CD4-positive, alpha-beta T cell (primary cell): ENCODE measurements at regions not wholly inside any gene's neighbourhood (a gene's known extent, or its start where the extent isn't known, plus 50 kb on each side); places are given as distances from the start of the nearest gene placed in this dataset.
A peak's percentile ranks its signal among the peaks of the same experiment; 100 is the strongest.

ENCODE experiments used
- ATAC-seq: fragments of 200-7000 bp; cut with Tn5 transposase; one replicate; pipeline ENCODE4 v1.10.0; 2022; ENCODE audit warnings: mild to moderate bottlenecking; ENCODE audit not compliant: poor library complexity
- CTCF ChIA-PET: fragments of 350-600 bp; sonication (Branson Sonifier 250); formaldehyde crosslinking; loops from one replicate; lab custom pipeline; 2021; ENCODE audit warnings: antibody characterized with exemption, inconsistent platforms; lab: Charles Lee
- POLR2A ChIA-PET: fragments of 350-600 bp; sonication (Branson Sonifier 250); formaldehyde crosslinking; loops from one replicate; lab custom pipeline; 2021; ENCODE audit warnings: antibody characterized with exemption, inconsistent platforms; lab: Charles Lee
- DNase-seq, 14 experiments: peaks; one replicate each; pipeline ENCODE4 v3.0.0-alpha.2; 2013 to 2020; ENCODE audit warnings: mixed read lengths in 2 of 14
- H3K27ac ChIP-seq, 2 donors: one replicate each; pipeline versions ENCODE4 v1.5.1 to v1.7.0; 2013; ENCODE audit warnings: low read length in 2 of 2, low read depth in 1 of 2, mild to moderate bottlenecking in 1 of 2
- H3K27me3 ChIP-seq, 2 experiments: 1 replicate in 1 of 2; 2 replicates in 1 of 2; pipeline versions ENCODE4 v1.6.1 to v1.7.0; 2013; ENCODE audit warnings: low read length in 2 of 2, control low read depth in 1 of 2, mild to moderate bottlenecking in 1 of 2, moderate library complexity in 1 of 2; ENCODE audit not compliant: insufficient read depth in 2 of 2, control insufficient read depth in 1 of 2
- H3K36me3 ChIP-seq: one replicate; pipeline ENCODE4 v1.6.1; 2013; ENCODE audit warnings: low read length, control low read depth; ENCODE audit not compliant: insufficient read depth
- H3K4me1 ChIP-seq: one replicate; pipeline ENCODE4 v1.6.1; 2013; ENCODE audit warnings: low read length, control low read depth; ENCODE audit not compliant: insufficient read depth
- H3K4me3 ChIP-seq: one replicate; pipeline ENCODE4 v1.5.1; 2013; ENCODE audit warnings: mild to moderate bottlenecking, low read length, moderate library complexity
- H3K9me3 ChIP-seq, 2 experiments: 1 replicate in 1 of 2; 2 replicates in 1 of 2; pipeline versions ENCODE4 v1.6.1 to v1.7.0; 2013; ENCODE audit warnings: low read length in 2 of 2, mild to moderate bottlenecking in 2 of 2, control low read depth in 1 of 2, moderate library complexity in 1 of 2; ENCODE audit not compliant: control insufficient read depth in 1 of 2, insufficient read depth in 1 of 2
- H3K27ac Mint-ChIP-seq: one replicate; pipeline ENCODE4 v1.8.0; 2020; ENCODE audit warnings: mixed read lengths
- H3K27me3 Mint-ChIP-seq: one replicate; pipeline ENCODE4 v1.8.0; 2021; ENCODE audit warnings: mixed read lengths
- H3K36me3 Mint-ChIP-seq: one replicate; pipeline ENCODE4 v1.8.0; 2021; ENCODE audit warnings: low read depth, mixed read lengths
- H3K4me1 Mint-ChIP-seq: one replicate; pipeline ENCODE4 v1.8.0; 2021; ENCODE audit warnings: low read depth, mixed read lengths
- H3K4me3 Mint-ChIP-seq: one replicate; pipeline ENCODE4 v1.8.0; 2020; ENCODE audit warnings: mild to moderate bottlenecking, mixed read lengths
- H3K9me3 Mint-ChIP-seq: one replicate; pipeline ENCODE4 v1.8.0; 2020; ENCODE audit warnings: mixed read lengths
- intact Hi-C, 2 experiments: fragments of 100-400 bp; cut with DNase I in 1 of 2; cut with micrococcal nuclease in 1 of 2; formaldehyde crosslinking; loops; one replicate each; pipeline versions ENCODE4 v1.15.1 to v1.9.0; 2023 to 2025; cut with DNase I, micrococcal nuclease
- TF ChIP-seq, protein P1 (sequence below): fragments of 200-600 bp; IDR thresholded peaks from one replicate; pipeline ENCODE4 v1.8.0; 2022; ENCODE audit warnings: antibody characterized with exemption, mild to moderate bottlenecking

DNA sequence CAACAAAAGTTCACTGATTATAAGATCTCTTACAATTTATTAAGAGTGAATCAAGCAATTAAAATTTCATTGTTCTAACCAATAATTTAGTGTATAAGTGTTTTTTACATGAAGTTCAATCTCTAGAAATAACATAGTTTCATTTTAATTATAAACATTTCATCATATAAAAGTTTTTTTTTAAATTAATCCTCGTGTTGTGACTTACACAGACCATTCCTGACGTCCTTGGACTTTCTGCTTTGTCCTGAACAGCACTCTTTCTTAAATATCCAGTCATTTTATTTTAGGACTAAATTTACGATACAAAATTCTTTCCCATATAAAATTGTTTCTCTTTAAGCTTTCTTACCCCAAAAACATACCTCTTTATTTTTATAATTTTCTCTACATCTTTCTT is 841.7 kb upstream of the POU3F4 start:
- ChIA-PET CTCF (no interaction called here), POLR2A (no interaction called here)
- ATAC-seq (no peak), DNase-seq (no peak)
- no peaks in the 10 kb centered on the region for H3K27me3 Mint-ChIP-seq
- H3K36me3 ChIP-seq, result no peaks in the 10 kb centered on the region
- intact Hi-C loops, result no loop called here
- H3K9me3 Mint-ChIP-seq, result no peaks in the 10 kb centered on the region
- H3K4me3 Mint-ChIP-seq, result no peak overlapping the region
- no peaks in the 10 kb centered on the region for H3K4me1 ChIP-seq
- no peak overlapping the region for H3K27ac ChIP-seq
- H3K27me3 ChIP-seq, result no peaks in the 10 kb centered on the region
- no peaks in the 10 kb centered on the region for H3K4me1 Mint-ChIP-seq
- H3K4me3 ChIP-seq, result no peak overlapping the region
- H3K27ac Mint-ChIP-seq, result no peak overlapping the region
- no peaks in the 10 kb centered on the region for H3K36me3 Mint-ChIP-seq
- TF ChIP-seq, protein P1, sequence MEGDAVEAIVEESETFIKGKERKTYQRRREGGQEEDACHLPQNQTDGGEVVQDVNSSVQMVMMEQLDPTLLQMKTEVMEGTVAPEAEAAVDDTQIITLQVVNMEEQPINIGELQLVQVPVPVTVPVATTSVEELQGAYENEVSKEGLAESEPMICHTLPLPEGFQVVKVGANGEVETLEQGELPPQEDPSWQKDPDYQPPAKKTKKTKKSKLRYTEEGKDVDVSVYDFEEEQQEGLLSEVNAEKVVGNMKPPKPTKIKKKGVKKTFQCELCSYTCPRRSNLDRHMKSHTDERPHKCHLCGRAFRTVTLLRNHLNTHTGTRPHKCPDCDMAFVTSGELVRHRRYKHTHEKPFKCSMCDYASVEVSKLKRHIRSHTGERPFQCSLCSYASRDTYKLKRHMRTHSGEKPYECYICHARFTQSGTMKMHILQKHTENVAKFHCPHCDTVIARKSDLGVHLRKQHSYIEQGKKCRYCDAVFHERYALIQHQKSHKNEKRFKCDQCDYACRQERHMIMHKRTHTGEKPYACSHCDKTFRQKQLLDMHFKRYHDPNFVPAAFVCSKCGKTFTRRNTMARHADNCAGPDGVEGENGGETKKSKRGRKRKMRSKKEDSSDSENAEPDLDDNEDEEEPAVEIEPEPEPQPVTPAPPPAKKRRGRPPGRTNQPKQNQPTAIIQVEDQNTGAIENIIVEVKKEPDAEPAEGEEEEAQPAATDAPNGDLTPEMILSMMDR, result no peak
- H3K9me3 ChIP-seq, result no peaks in the 10 kb centered on the region

DNA sequence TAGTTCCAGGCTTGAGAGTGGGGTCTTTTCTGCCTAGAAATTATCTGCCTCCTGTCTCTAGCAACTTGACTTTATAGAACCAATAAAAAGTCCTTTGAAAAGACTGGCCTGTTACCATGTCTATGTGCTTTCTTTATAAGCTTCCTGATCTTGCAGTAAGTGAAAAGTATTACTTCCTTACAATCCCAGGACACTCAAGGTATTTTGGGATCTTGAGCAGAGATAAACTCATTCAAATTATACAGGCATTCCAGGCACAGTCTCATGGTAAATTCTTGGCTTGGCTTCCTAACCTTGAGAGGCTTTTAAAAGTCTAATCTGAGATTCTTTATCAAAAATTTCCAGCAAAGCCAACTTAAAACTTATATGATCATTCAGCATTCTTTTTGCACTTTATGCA is 833.0 kb upstream of the POU3F4 start:
- no peaks in the 10 kb centered on the region for H3K9me3 Mint-ChIP-seq
- ChIA-PET POLR2A (no interaction called here), CTCF (no interaction called here)
- no peak overlapping the region for H3K4me3 Mint-ChIP-seq
- no peak overlapping the region for H3K4me3 ChIP-seq
- no peak overlapping the region for H3K27ac Mint-ChIP-seq
- no peak overlapping the region for H3K27ac ChIP-seq
- H3K4me1 ChIP-seq, result no peaks in the 10 kb centered on the region
- no peaks in the 10 kb centered on the region for H3K4me1 Mint-ChIP-seq
- no peaks in the 10 kb centered on the region for H3K9me3 ChIP-seq
- no peaks in the 10 kb centered on the region for H3K27me3 Mint-ChIP-seq
- DNase-seq, result no peak
- TF ChIP-seq, protein P1, result no peak
- H3K36me3 Mint-ChIP-seq, result no peaks in the 10 kb centered on the region
- no peaks in the 10 kb centered on the region for H3K27me3 ChIP-seq
- intact Hi-C loops, result no loop called here
- ATAC-seq, result no peak
- H3K36me3 ChIP-seq, result no peaks in the 10 kb centered on the region

DNA sequence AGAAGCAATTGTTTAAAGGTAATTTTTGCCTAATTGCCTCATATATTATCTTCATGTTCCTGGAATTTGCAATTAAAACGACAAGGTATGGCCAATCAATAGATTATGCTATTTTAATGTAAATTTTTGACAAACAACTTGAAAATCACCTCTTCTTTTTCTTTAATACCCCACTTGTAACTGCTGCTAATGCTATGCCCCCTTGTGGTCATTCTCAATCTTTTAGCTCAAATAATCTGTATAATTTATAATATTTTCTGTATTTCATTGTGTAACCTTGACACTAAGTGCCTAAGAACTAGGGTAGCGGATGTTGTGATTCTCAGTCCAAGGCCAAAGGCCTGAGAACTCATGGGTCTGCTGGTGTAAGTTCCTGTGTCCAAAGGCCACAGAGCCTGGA is 831.7 kb upstream of the POU3F4 start:
- peak in 2 of 14 experiments; percentile 3 to 6 for DNase-seq

More for the DNA sequence above, 831.7 kb upstream of the POU3F4 start:
- intact Hi-C loops, result no loop called here
- H3K27me3 ChIP-seq, result no peaks in the 10 kb centered on the region
- Mint-ChIP-seq H3K4me3 (no peak overlapping the region), H3K9me3 (no peaks in the 10 kb centered on the region), H3K4me1 (no peaks in the 10 kb centered on the region), H3K27ac (no peak overlapping the region), H3K27me3 (no peaks in the 10 kb centered on the region), H3K36me3 (no peaks in the 10 kb centered on the region)
- ChIA-PET POLR2A (no interaction called here), CTCF (no interaction called here)
- no peak overlapping the region for H3K4me3 ChIP-seq
- no peaks in the 10 kb centered on the region for H3K4me1 ChIP-seq
- H3K27ac ChIP-seq, result no peak overlapping the region
- TF ChIP-seq, protein P1, result no peak
- no peak for ATAC-seq
- no peaks in the 10 kb centered on the region for H3K9me3 ChIP-seq
- no peaks in the 10 kb centered on the region for H3K36me3 ChIP-seq
